NCI-H82 (cell line): ENCODE measurements at regions not wholly inside any gene's neighbourhood (a gene's known extent, or its start where the extent isn't known, plus 50 kb on each side); places are given as distances from the start of the nearest gene placed in this dataset.
A peak's percentile ranks its signal among the peaks of the same experiment; 100 is the strongest.

Experiments used
- DNase-seq: peaks from one replicate; lab custom pipeline; 2025; lab: John Stamatoyannopoulos, UW

DNA sequence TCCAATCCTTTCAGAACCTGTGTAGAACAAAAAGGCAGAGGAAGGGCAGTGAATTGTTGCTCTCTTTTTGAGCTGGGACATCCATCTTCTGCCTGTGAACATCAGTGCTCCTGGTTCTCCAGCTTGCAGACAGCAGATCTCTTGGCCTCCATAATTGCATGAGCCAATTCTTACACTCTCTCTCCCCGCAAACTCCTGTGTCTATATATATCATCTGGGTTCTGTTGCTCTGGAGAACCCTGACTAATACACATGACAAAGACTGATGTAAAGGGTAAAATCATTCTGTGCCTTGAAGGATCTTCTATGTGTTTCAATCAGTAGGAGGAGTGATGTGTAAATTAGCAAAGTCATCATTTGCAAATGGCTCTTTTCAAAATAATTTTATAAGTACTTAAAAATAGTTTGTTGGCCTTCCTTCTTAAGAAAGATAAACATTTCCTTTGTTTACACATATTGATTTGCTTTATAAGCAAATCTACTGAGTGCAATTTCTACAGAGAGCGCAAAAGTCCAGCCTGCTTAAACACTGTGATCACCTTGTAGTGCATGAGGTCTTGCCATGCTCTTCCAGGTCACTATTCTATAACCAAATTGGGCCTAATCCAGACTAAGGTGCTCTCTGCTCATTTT is 154.9 kb upstream of the ANKRD28 start:
- DNase-seq: no peak

DNA sequence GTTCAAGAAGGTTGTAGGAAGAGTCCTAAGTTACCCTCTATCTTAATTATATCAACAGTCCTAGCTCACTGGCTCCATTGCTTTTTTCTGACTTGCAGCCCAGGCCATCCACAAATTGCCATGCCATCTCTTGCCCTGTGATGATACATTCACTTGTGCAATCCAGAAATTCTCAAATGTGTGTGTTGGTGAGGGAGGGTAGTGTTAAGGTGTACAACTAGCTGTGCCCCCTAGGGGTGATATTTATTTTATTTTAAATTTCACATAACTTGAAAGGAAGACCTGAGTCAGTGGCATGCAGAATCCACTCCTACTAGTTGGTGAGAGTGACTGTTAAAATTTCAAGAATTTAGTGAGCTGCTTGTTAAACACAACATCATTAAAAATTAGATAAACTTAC is 156.1 kb upstream of the ANKRD28 start:
- DNase-seq: peak; percentile 4

DNA sequence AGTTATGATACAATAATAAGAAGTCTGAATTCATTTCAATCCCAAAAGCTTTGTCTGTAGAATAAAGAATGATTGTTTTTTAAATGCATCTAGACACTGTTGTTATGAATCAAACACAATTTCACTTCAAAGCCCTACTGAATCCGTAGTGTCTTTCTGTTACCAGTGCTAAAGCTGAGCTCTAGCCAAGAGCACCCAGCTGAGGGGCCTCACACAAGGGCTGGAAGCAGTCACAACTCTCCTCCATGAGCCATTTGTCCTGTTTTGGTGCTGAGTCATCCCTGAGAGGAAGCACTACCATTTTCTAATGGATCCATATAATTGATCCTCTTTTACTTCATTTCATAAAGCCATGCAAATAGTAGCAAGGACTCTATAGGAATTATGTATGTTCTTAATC is 158.2 kb upstream of the ANKRD28 start:
- DNase-seq: no peak

DNA sequence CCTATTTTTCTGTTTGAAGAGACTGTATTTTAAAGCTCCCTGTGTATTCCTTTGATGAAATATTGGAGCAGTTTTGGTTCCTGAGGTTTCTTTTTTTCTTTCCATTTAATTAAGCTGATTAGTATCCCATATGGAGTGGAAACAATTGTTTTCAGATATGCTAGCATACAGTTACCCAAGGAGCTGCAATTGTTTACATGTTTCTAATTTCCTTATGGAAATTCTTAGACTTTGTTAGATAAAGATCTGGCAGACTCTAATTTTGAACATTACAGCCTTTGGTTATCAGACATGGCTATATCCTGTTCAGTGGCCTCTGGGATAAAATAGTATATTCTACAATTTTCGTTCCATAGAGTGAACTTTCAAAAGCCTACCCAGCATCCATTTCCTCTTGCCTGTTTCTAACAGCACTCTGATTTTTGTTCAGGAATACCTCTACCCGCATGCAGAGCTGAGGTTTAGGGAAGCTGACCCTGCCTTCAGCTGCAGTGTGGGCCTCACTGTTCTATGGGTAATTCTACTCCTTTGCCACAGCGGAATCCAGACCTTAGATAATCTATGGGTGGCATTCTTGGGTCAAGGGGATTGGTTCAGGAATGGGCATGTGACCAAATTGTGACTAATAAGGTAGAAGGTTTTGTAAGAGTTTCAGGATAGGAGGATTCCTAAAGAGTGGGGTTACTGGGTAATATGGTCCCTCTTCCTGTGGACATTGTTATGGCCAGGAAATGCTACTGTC is 161.1 kb upstream of the ANKRD28 start:
- DNase-seq: no peak

DNA sequence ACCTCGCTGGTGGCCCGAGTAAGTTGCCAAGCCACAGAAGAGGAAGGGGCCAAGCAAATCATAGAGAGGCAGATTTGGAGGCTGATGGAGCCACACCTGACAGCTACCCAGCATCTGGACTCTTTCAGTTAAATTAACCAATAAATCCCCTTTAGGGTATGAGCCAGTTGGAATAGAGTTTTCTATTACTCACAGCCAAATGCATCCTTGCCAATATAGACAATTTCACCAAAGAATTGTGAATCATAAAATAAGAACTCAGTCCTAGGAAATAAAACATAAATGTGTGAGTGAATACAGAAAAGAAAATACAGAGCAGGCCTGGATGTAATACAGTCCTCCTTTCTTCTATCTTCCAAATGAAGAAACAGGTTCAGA is 161.6 kb upstream of the ANKRD28 start:
- no peak for DNase-seq

DNA sequence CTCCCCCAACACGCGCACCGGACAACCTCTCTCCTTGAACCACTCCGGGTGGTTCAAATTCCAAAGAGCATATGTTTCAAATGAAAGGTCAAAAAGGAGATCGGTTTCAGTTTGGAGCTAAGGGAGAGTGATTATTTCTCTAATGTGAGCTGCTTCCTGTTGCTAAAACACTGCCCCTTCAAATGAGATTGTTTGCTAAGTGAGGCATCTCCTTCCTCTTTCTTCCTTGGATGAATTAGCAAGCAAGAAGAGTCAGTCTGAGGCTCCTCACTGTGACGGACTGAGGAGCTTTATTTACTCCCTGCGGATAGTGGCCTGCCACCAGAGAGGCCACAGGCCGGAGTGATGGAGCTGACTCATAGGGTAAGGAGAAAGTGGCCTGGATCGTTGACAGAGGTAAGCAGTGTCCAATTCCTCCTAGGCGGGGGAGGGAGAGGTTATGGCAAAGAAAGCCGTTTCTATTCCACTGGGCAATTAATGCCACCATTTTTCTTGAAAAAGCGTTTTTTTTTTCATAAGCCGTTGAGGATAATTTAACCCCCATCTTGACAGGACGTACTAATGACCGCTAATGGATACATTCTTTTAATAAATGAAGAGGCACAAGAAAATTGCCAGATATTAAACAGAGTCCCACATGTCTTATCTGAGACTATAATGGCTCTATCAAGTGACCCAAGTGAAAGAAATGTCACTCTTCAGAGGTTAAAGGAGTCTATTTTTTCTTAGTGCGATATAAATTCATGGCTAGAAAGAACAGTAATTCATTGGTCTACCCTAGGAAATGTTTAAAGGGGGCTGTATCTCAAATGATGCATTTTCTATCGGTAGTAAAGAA is 167.0 kb upstream of the ANKRD28 start:
- DNase-seq: no peak

DNA sequence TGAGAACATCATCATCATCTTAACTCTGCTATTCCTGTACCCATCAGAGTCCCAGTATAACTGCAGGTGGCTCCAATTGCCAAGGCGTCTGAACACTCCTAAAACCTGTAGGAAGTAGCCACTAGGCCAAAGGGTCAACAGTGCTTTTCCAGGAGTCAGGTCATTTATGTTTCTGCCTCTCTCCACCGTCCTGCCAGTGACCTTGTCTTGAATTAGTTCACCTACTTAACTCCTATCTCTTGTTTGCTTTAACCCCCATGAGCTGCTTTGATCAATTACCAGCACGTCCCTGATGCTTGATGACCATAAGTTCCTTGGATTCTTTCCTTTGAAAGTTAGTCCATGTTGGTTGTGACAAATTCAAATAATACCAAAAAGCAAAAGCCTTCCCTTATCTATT is 169.8 kb upstream of the ANKRD28 start:
- no peak for DNase-seq

DNA sequence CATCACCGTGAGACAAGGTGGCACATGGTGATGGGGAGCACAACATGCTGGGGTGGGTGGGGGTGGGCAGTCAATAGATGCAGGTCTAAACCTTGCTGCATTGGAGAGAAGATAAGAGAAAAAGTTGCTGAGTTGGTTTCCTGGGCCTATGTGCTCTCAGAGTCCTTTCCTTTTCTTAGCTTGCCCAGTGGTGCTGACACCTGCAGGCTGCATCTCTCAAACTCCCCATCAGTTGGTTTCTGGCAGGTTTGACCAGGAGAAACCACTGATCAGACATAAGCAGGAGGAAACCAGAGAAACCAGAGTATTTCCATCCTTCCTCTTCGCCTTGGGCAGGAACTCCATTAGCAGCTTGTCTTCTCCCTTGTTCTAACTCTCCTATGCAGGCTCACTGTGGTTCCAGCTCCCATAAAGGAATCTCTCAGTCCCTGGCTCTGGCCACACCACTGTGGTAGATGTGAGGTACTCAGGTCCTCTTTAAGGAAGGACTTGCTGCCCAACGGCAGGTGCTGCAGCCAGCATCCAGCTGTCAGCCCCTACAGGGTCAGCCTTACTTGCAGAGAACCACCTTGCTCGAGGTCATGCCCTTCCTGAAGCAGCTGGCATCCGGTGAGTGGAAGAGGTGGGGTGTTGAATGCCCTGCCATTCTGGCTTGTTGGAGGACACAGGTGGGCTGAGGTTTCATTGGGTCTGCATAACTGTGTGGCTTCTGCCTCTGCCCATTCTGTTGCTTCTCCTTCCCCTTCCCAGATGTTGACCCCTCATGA is 172.3 kb upstream of the ANKRD28 start:
- no peak for DNase-seq

DNA sequence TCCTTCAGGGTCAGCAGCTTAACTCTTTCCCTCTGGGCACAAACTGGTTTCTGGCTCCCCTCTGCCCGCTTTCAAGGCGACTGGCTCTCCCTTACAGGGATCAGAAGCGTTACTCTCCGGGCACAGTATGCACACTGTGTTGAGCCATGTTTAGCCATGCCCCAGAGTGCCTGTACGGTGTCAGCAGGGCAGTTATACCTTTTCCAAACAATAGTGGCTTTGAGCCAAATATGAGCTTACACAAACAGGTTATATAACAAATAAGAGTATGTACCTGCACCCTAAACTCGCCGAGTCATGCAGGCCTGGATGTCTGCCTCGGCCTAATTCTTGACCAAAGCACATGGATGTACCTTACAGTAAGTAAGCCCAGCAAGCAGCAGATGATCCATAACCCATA is 175.6 kb upstream of the ANKRD28 start:
- no peak for DNase-seq

DNA sequence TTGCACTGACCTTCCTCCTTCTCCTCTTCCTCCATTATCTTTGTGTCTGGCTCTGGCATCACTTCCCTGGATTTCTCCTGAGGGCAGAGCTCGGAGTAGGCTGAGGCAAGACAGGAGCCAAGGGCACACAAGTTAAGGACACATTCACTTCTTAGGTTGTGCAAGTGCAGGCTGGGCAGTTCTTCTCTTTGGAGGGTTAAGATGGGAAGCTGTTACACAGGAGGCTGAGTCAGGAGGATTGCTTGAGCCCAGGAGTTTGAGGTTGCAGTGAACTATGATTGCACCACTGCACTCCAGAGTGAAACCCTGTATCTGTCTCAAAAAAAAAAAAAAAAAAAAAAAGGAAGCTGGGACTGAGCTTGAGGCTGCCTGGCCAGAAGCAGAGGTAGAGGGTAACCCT is 176.2 kb upstream of the ANKRD28 start:
- no peak for DNase-seq

DNA sequence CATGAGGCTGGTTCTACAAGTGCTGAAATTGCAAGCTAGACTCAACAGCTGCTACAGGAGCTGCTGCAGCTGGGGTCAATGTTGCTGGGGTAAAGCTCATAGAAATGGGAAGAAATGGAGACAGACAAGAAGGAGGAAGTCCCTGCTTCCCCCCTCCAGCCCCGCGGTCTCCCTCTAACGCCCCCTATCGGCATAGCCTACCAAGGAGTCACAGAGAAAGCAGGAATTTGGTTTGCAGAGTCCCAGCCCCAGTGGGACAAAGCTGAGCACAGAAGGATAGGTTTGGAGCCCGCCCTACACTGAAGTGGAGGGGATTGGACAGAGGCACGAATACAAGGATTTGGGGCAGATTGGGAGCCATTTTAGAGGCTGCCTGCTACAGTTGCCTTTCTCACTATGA is 176.9 kb upstream of the ANKRD28 start:
- no peak for DNase-seq

DNA sequence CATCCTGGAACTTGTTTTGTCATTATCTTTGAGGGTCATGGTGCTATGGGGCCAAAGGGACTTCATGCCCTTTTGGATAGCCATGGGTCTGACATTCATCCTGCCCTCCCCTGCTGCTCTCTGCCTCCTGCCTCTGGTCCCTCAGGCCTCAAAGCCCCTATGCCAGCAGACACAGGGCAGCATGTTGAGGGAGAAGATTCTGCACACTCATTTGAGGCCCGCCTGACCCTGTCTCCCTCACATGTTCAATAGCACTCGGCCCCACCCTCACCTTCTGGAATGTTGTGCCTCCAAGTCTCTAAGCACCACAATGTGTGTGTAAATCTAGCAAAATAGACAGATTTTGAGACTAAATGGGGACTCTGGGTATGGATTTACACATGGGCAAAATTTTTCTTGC is 178.7 kb upstream of the ANKRD28 start:
- DNase-seq: no peak

DNA sequence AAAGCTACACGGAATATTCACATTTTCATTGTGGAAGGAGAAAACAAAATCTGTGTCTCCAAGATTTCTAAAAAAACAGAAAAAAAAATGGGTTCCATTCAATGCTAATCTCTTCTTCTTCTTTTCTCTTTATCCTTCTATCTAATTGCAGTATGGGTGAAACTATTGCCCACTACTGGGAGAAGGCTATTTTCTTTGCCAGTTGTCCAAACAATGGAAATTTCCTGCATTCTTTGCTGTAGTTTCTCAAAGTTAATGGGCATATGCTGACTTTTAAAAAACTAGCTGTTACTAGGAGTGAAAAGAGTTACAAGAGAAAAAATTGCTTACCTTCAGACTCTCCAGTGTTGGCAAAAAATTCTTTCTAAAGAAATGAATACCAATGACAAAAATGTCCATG is 179.3 kb upstream of the ANKRD28 start:
- DNase-seq: no peak

DNA sequence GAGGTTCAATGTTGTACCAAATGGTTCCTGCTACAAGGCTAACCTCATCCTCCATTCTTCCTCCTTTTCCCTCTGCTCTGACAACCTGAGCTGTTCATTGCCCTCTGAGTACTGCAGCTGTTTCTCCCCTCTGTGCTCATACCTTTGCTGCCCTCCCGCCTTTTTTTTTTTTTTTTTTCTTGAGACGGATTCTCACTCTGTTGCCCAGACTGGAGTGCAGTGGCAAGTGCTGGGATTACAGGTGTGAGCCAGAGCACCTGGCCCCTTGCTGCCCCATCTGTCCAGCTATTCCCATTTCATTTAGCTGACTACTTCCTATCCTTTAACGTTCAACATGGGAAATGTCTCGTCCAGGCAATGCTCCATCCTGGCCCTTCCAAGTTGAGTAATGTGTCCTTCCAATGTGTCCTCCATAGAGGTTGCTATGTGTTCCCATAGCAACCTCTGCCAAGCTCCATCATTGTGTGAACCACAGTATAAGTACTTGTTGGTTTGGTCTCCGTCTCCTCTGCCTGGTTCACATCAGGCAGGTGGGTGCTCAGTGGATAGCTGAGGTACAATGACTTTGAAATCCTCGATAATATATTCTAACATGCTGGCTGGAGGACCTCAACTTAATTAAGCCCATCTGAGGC is 179.9 kb upstream of the ANKRD28 start:
- peak; percentile 22 for DNase-seq

DNA sequence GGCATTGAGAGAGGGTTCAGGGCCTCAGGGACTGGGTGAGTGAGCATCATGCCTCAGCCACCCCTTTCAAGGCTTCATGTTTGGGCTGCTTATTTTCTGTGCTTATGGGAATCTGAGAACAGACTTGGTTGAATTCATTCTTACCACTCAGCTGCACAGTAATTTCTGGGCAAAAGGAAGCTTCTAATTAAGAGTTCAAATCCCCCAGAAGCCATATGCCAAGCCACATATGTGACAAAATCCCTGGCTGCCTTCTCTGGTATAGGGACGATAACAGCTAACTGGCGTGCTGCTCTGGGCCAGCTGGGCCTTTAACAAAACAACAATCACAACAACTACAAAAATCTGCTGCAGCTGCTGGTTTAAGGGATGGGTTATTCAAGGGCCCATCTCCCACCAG is 181.0 kb upstream of the ANKRD28 start:
- DNase-seq: peak; percentile 67

DNA sequence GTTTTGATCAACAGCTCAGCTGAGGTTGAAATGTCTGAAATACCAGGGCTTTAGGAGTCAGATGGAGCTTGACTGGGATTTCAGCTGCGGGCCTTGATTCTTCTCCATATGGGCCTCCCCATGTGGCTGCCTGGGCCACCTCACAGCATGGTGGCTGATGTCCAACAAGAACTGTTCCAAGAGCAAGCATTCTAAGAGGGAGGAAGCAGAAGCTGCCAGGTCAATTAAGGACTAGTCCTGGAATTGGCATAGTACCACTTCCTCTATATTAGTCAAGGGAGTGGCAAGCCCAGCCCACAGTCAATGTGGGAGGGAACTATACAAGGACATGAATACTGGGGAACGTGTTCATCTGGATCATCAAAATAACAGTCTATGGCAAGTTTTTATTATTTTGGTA is 181.7 kb upstream of the ANKRD28 start:
- no peak for DNase-seq

DNA sequence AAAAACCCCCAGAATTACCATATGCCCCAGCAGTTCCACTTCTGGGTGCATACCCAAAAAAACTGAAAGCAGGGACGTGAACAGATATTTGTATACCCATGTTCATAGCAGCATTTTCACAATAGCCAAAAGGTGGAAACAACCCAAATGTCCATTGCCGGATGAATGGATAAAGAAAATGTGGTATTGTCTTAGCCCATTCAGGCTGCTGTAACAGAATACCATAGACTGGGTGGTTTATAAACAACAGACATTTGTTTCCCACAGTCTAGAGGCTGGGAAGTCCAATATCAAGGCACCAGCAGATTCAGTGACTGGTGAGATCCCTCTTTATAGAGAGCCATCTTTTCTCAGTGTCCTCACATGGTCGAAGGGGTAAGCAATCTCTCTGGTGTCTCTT is 182.1 kb upstream of the ANKRD28 start:
- DNase-seq: no peak

DNA sequence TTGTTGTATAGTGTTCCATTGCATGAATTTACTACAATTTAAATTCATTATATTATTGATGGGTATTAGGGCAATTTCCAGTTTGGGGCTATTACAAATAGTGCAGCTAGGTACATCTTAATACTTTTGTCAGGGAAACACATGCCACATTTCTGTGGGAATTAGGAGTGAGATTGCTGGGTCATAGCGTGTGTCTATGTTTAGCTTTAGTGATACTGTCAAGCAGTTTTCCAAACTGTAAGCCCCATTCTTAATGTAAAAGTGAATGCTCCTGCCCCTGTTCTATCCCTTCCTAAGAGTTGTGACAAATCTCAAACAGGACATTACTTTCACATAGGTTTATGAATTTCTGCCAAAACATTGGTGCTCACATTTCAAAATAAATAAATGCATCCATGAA is 184.5 kb upstream of the ANKRD28 start:
- DNase-seq: no peak

DNA sequence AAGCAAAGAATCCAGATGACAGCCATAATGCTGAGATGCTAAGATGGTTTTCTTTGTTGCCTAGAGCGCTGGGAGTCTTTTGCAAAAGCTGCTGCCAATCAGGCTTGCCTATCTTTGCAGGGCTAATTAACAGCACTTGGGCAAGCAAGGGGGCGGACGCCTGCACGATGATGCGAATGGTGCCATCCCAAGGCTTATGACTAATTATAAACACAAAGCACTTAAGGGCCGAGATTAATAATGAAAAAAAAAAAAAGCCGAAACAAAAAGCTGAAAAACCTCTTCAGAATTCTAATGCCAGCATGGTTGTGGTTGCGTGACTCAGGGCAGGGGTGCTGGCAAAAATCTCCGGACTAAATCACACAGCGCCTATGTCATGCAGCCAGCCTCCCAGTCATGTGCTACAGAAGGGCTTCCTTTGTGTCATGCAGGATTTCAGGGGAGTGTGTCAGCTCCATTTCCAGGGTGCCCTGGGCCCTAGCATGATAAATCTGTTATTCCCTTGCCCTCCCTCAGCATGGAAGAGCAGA is 185.0 kb upstream of the ANKRD28 start:
- DNase-seq: peak; percentile 68

DNA sequence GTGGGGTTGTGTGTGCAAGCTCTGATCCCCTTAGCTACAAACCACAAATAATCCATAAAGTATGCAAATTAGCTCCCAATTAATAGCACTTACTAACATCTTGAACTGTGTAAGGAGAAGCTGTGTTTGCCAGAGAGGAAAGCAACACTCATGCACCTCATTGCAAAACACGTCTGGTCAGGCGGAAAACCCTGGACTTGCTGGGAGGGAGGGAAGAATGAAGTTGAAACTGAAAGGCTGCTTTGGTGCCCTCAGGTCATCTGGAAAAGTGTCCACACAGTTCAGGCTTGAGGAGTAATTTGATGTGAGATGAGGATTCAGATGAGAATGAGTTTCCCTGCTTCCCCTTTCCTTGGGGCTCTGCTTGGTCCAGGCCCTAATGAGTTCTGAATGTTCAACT is 185.5 kb upstream of the ANKRD28 start:
- no peak for DNase-seq

DNA sequence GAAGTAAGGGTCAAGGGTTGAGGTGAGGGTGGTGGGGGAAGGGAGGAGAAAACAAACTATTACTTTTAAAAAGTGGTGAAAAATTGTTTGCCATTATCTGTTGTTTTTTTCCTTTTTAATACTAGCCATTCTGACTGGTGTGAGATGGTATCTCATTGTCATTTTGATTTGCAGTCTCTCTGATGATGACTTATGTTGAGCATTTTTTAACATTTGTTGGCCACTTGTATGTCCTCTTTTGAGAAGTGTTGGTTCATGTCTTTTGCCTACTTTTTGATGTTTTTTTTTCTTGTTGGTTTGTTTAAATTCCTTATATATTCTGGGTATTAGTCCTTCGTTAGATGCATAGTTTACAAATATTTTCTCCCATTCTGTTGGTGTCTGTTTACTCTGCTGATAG is 185.9 kb upstream of the ANKRD28 start:
- DNase-seq: no peak

DNA sequence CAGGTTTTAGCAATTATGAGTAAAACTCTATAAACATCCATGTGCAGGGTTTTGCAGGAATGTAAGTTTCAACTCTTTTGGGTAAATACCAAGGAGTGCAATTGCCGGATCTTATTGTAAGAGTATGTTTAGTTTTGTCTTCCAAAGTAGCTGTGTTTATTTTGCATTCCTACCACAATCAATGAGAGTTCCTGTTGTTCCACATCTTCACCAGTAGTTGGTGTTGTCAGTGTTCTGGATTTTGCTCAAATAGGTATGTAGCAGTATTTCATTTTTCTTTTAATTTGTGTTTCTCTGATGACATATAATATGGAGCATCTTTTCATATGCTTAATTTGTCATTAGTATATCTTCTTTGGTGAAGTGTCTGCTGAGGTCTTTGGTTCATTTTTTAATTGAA is 185.1 kb upstream of the GALNT15 start:
- no peak for DNase-seq
